BJ (cell line): ENCODE measurements at regions not wholly inside any gene's neighbourhood (a gene's known extent, or its start where the extent isn't known, plus 50 kb on each side); places are given as distances from the start of the nearest gene placed in this dataset.

Source experiments
- CTCF ChIA-PET: fragments of 350-600 bp; formaldehyde crosslinking; extraction: SDS; loops from one replicate; lab custom pipeline; 2021; ENCODE audit warnings: antibody characterized with exemption, inconsistent platforms; lab: Yijun Ruan, JAX
- POLR2A ChIA-PET: fragments of 300-600 bp; sonication (Branson Sonifier 250); formaldehyde crosslinking; extraction: SDS; loops from one replicate; lab custom pipeline; 2021; ENCODE audit warnings: antibody characterized with exemption; lab: Charles Lee
- DNase-seq: peaks from one replicate; pipeline ENCODE4 v3.0.0-alpha.2; 2011; ENCODE audit warnings: low read depth
- H3K27me3 ChIP-seq: 2 replicates; pipeline ENCODE4 v1.6.0; 2011; ENCODE audit warnings: low read length; ENCODE audit not compliant: control insufficient read depth, insufficient read depth
- H3K36me3 ChIP-seq: 2 replicates; pipeline ENCODE4 v1.5.1; 2011; ENCODE audit warnings: low read length; ENCODE audit not compliant: control insufficient read depth, insufficient read depth
- H3K4me3 ChIP-seq: 2 replicates; pipeline ENCODE4 v1.5.1; 2011; ENCODE audit warnings: low read depth, mild to moderate bottlenecking, control low read depth, low read length
- TF ChIP-seq, protein P1 (sequence below): IDR thresholded peaks from 2 replicates; pipeline ENCODE4 v1.5.1; 2011; ENCODE audit warnings: low read depth, mild to moderate bottlenecking, control low read depth, inconsistent platforms, low read length, moderate library complexity; ENCODE audit not compliant: insufficient read depth

DNA sequence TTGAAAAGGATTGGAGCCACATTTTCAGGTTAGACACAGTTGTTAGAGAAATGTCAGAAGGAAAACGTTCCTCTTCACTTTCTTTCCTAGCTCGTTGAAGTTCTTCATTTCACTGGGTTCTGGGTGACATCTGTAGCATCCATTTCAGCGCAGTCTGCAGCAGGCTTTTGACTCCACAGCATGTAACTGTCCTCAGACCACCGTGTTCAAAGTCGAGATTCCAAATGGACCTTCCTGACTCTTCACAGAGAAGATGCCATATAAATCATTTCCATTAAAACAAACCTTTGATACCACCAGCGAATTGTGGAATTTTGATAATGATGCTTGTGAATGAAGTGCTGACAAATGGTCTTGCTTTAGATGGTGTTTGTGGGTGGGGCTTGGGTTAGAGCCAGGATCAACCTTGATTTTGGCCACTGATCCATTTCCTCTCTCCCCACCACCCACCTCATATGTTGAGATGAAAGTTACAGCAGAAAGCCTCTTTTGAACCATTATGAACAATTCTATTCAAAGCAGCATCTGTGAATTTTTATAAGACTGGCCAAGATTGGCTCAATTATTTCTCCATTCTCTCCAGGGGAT is 185.3 kb upstream of the PREP start:
- H3K27me3 ChIP-seq, result no peaks in the 10 kb centered on the region
- TF ChIP-seq, protein P1, sequence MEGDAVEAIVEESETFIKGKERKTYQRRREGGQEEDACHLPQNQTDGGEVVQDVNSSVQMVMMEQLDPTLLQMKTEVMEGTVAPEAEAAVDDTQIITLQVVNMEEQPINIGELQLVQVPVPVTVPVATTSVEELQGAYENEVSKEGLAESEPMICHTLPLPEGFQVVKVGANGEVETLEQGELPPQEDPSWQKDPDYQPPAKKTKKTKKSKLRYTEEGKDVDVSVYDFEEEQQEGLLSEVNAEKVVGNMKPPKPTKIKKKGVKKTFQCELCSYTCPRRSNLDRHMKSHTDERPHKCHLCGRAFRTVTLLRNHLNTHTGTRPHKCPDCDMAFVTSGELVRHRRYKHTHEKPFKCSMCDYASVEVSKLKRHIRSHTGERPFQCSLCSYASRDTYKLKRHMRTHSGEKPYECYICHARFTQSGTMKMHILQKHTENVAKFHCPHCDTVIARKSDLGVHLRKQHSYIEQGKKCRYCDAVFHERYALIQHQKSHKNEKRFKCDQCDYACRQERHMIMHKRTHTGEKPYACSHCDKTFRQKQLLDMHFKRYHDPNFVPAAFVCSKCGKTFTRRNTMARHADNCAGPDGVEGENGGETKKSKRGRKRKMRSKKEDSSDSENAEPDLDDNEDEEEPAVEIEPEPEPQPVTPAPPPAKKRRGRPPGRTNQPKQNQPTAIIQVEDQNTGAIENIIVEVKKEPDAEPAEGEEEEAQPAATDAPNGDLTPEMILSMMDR, result no peak
- CTCF ChIA-PET, result interaction anchor here (1.6 kb wide), 1 partner anchor 13 kb away, joined by 3 read pairs; no protein-coding TSS in a partner anchor
- POLR2A ChIA-PET, result no interaction called here
- H3K4me3 ChIP-seq, result no peak overlapping the region
- DNase-seq, result no peak
- no peaks in the 10 kb centered on the region for H3K36me3 ChIP-seq

DNA sequence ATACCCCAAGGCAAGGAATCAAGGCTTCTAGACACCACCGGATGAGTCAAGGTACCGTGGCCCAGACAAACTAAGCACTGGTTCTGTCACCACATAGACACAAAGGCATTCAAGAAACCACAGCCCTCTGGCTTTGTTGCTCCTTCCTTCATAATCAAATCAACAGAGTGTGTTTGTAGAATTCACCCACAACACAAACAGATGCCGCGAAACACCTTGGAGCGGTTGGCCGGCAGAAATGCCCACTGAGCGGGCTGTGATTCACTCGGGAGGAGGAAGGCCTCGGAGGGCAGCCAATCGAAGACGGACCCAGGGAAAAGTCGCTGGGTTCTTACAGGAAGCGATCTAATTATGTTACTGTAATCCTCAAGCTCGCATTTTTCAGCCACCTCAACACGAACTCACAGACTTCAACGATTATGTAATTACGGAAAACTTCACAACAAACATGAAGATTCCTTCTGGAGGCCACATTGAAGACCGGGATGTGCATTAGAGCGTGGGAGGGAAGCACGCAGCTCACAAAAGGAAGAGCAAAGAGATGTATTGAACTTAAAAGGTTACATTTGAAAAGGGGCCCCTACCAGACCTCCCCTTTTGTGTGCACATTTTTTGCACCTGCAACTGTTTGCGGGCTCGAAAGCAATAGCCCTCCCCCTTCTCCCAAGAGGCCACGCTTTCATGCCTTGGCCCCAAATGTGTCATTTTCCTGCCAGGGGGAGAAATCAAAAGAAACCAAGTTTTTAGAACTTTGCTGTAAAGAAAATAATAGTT is 184.7 kb upstream of the PREP start:
- ChIA-PET CTCF (interaction anchor here (1.6 kb wide), 1 partner anchor 12 kb away, joined by 3 read pairs; no protein-coding TSS in a partner anchor), POLR2A (no interaction called here)
- Histone ChIP-seq H3K4me3 (no peak overlapping the region), H3K36me3 (no peaks in the 10 kb centered on the region), H3K27me3 (no peaks in the 10 kb centered on the region)
- DNase-seq, result peak; percentile 80
- TF ChIP-seq, protein P1, result no peak

DNA sequence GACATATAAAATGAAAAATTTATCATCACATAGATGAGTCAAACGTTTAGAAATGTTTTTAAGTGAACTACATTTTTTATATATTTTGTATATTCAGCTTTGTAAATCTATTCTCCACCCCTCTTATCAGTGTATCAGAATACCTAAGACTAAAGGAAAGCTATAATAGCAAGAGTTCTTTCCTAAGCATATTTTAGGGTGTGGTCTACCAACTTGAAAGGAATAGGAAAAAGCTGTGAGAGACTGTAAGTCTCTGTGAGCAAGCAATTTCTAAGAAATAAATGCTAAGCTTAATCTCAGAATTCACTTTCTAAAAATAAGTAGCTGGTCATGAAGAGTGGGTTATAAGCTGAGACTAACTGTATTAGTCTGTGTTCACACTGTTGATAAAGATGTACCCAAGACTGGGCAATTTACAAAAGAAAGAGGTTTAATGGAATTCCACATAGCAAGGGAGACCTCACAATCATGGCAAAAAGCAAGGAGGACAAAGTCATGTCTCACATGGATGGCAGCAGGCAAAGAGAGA is 175.4 kb upstream of the PREP start:
- Histone ChIP-seq H3K27me3 (no peaks in the 10 kb centered on the region), H3K36me3 (no peaks in the 10 kb centered on the region), H3K4me3 (no peak overlapping the region)
- POLR2A ChIA-PET, result no interaction called here
- CTCF ChIA-PET, result no interaction called here
- TF ChIP-seq, protein P1, result no peak
- DNase-seq, result no peak

DNA sequence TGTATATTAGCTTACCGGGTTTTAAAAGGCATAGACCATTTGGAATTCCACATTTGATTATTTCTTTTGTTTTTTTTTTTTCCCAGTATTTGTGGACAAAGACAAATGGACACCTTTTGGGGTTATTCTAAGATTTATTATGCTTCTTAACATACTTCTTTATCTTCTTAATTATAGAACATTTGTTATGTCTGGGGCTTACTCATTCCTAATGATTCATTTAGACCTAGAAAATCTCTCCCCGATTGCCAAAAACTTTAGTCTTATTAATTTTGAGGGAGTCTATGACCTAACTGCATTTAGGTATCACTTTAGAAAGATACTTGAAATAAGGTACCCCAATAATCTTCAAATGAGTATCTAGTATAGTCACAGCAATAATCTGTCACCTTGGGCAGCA is 170.7 kb upstream of the PREP start:
- no peaks in the 10 kb centered on the region for H3K27me3 ChIP-seq
- ChIA-PET CTCF (interaction anchor here (0.6 to 1.6 kb wide), 3 partner anchors 11 to 1365 kb away, joined by 3 to 5 read pairs (median 3); no protein-coding TSS in a partner anchor), POLR2A (no interaction called here)
- TF ChIP-seq, protein P1, result no peak
- no peaks in the 10 kb centered on the region for H3K36me3 ChIP-seq
- DNase-seq, result no peak
- no peak overlapping the region for H3K4me3 ChIP-seq

DNA sequence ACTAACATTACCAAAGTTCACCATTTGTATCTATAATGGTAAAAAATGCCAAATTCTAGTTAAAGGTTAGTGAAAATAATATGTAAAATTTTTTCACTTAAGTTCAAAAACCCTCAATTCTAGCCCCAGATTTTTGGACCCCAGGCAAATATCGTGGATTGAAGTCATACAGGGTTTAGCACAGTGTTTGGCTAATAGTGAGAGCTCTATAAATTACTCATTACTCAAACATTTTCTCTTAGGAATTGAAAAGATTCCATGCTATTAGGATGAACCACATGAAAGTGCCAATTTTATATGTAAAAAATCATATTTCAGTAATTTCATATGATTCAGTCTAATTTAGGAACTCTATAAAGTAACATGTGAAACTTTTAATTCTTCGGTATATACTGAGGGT is 170.3 kb upstream of the PREP start:
- H3K36me3 ChIP-seq, result no peaks in the 10 kb centered on the region
- no peaks in the 10 kb centered on the region for H3K27me3 ChIP-seq
- TF ChIP-seq, protein P1, result no peak
- POLR2A ChIA-PET, result no interaction called here
- H3K4me3 ChIP-seq, result no peak overlapping the region
- CTCF ChIA-PET, result interaction anchor here (0.6 to 1.6 kb wide), 4 partner anchors 11 to 1366 kb away, joined by 3 to 5 read pairs (median 3); no protein-coding TSS in a partner anchor
- DNase-seq, result no peak
